Cardiac muscle cell (in vitro differentiated cells and primary cell): ENCODE measurements at regions not wholly inside any gene's neighbourhood (a gene's known extent, or its start where the extent isn't known, plus 50 kb on each side); places are given as distances from the start of the nearest gene placed in this dataset.
"Not testable (repeated sequence)": the region's sequence is repeated elsewhere in the genome, so short reads cannot be mapped to it uniquely, and the experiment has no call there.

ENCODE experiments used
- DNase-seq, 2 donors: peaks; one replicate each; pipeline versions ENCODE4 v3.0.0 to v3.0.0-alpha.2; 2010 to 2017; ENCODE audit warnings: low read depth in 1 of 2, low spot score in 1 of 2
- H3K27ac ChIP-seq: fragments of 200-600 bp; sonication (generic); 2 replicates; pipeline ENCODE4 v1.5.1; 2016
- H3K27me3 ChIP-seq: fragments of 200-600 bp; sonication (generic); 2 replicates; pipeline ENCODE4 v1.6.0; 2016; ENCODE audit warnings: control low read depth
- H3K36me3 ChIP-seq: fragments of 200-600 bp; sonication (generic); 2 replicates; pipeline ENCODE4 v1.5.1; 2016; ENCODE audit warnings: control low read depth
- H3K4me1 ChIP-seq: fragments of 200-600 bp; sonication (generic); 2 replicates; pipeline ENCODE4 v1.8.1; 2017; ENCODE audit warnings: low read depth, mild to moderate bottlenecking, mixed run types
- H3K4me3 ChIP-seq: fragments of 200-600 bp; sonication (generic); 2 replicates; pipeline ENCODE4 v1.5.1; 2016; ENCODE audit warnings: mild to moderate bottlenecking
- H3K9me3 ChIP-seq: fragments of 200-600 bp; sonication (generic); 2 replicates; pipeline ENCODE4 v1.5.1; 2017; ENCODE audit warnings: low read depth, mild to moderate bottlenecking, control low read depth
- TF ChIP-seq, protein P1 (sequence below): IDR thresholded peaks from 2 replicates; pipeline ENCODE4 v1.5.1; 2012; ENCODE audit warnings: low read depth, mild to moderate bottlenecking, low read length

- Histone ChIP-seq H3K4me1 (no peaks in the 10 kb centered on the region), H3K9me3 (no peaks in the 10 kb centered on the region), H3K27me3 (no peaks in the 10 kb centered on the region), H3K27ac (no peak overlapping the region), H3K4me3 (no peak overlapping the region), H3K36me3 (no peaks in the 10 kb centered on the region)
- DNase-seq: peak; percentile 33 to 89
- TF ChIP-seq, protein P1, sequence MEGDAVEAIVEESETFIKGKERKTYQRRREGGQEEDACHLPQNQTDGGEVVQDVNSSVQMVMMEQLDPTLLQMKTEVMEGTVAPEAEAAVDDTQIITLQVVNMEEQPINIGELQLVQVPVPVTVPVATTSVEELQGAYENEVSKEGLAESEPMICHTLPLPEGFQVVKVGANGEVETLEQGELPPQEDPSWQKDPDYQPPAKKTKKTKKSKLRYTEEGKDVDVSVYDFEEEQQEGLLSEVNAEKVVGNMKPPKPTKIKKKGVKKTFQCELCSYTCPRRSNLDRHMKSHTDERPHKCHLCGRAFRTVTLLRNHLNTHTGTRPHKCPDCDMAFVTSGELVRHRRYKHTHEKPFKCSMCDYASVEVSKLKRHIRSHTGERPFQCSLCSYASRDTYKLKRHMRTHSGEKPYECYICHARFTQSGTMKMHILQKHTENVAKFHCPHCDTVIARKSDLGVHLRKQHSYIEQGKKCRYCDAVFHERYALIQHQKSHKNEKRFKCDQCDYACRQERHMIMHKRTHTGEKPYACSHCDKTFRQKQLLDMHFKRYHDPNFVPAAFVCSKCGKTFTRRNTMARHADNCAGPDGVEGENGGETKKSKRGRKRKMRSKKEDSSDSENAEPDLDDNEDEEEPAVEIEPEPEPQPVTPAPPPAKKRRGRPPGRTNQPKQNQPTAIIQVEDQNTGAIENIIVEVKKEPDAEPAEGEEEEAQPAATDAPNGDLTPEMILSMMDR: no peak
Observed at GRCh38 chr5:153276151-153276550, 214.3 kb upstream of the GRIA1 start.

GRCh38 chr5:153296251-153296844 lies 194.1 kb upstream of the GRIA1 start:
- not testable (repeated sequence) for H3K4me1 ChIP-seq, H3K4me3 ChIP-seq, H3K27me3 ChIP-seq, DNase-seq, H3K9me3 ChIP-seq, H3K36me3 ChIP-seq, H3K27ac ChIP-seq

DNA sequence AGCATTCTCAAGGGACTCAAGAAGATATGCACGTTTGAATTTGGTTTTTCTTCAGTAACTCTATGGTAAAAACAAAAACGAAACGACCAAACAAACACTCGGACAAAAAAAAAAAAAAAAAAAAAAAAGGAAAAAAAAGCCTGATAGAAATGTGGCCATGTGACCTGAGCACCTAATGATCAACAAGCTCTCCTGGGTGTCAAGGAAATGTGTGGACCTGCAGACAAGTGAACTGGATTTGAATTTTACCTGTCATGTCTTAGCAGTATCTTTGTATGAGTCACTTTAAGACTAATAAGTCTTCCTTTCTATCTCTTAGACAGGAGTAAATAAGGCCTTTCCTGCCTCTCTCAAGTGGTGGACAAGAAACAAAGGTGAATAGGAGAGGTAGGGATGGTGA lies 190.6 kb upstream of the GRIA1 start:
- H3K27me3 ChIP-seq: no peaks in the 10 kb centered on the region
- no peaks in the 10 kb centered on the region for H3K36me3 ChIP-seq
- H3K9me3 ChIP-seq: no peaks in the 10 kb centered on the region
- no peak overlapping the region for H3K4me3 ChIP-seq
- no peak for DNase-seq
- TF ChIP-seq, protein P1: no peak
- no peak overlapping the region for H3K27ac ChIP-seq
- H3K4me1 ChIP-seq: no peaks in the 10 kb centered on the region

- H3K27ac ChIP-seq: no peak overlapping the region
- H3K27me3 ChIP-seq: no peaks in the 10 kb centered on the region
- TF ChIP-seq, protein P1: no peak
- H3K36me3 ChIP-seq: no peaks in the 10 kb centered on the region
- no peaks in the 10 kb centered on the region for H3K9me3 ChIP-seq
- H3K4me3 ChIP-seq: no peak overlapping the region
- no peaks in the 10 kb centered on the region for H3K4me1 ChIP-seq
- DNase-seq: no peak
Observed at GRCh38 chr5:153308282-153308681, 182.2 kb upstream of the GRIA1 start.

DNA sequence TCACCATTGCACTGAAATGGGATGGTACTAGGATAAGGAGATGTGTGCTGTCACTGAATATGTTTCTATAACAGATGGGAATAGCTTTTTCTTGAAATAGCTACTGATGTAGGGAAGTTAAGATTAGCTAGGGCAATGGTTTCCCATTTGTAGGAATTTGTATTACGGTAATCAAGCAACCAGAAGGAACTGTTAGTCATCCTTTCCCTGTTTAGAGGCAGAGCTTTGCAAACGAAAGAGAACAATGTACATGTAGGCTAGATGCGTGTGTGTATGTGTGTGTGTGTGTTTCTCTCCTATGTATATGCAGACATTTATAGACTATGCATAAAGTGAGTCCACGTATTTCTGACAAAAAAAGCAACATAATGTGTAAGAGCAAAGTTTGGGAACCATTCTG lies 171.9 kb upstream of the GRIA1 start:
- no peaks in the 10 kb centered on the region for H3K27me3 ChIP-seq
- no peak overlapping the region for H3K27ac ChIP-seq

DNA sequence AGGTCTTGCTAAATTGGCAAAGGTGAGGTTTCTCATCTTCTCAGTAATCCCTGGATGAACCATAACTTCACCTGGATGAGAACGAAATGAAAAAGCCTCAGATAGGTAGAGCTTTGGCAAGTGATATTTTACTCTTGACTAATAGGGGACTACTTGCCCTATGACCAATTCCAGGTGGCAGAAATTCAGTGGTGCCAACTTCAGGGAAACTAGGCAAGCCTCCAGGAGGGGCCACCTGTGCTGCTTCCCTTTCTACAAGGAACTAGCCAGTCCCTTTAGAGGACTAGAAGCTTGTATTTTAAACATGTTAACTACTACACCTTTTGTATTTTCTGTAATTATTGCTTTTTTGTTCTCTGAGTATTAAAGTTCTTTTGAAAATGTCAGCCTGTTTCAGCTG lies 169.0 kb upstream of the GRIA1 start:
- Histone ChIP-seq H3K27ac (no peak overlapping the region), H3K4me3 (no peak overlapping the region), H3K9me3 (no peaks in the 10 kb centered on the region), H3K27me3 (no peaks in the 10 kb centered on the region), H3K36me3 (no peaks in the 10 kb centered on the region), H3K4me1 (no peaks in the 10 kb centered on the region)
- no peak for DNase-seq
- TF ChIP-seq, protein P1: no peak

More for the DNA sequence above, 171.9 kb upstream of the GRIA1 start:
- no peak for DNase-seq
- TF ChIP-seq, protein P1: no peak
- Histone ChIP-seq H3K9me3 (no peaks in the 10 kb centered on the region), H3K4me3 (no peak overlapping the region), H3K36me3 (no peaks in the 10 kb centered on the region), H3K4me1 (no peaks in the 10 kb centered on the region)
